GM10248 (cell line): ENCODE measurements at regions not wholly inside any gene's neighbourhood (a gene's known extent, or its start where the extent isn't known, plus 50 kb on each side); places are given as distances from the start of the nearest gene placed in this dataset.

Experiments
- CTCF ChIA-PET: fragments of 300-600 bp; sonication (Branson Sonifier 250); formaldehyde crosslinking; extraction: SDS; loops from one replicate; lab custom pipeline; 2021; ENCODE audit warnings: antibody characterized with exemption; lab: Yijun Ruan, JAX
- POLR2A ChIA-PET: fragments of 350-650 bp; sonication (Branson Sonifier 250); formaldehyde crosslinking; extraction: SDS; loops from one replicate; lab custom pipeline; 2020; ENCODE audit warnings: antibody characterized with exemption; lab: Yijun Ruan, JAX
- DNase-seq: peaks from one replicate; pipeline ENCODE4 v3.0.0; 2012; ENCODE audit errors: extremely low spot score
- TF ChIP-seq, protein P1 (sequence below): IDR thresholded peaks from 2 replicates; pipeline ENCODE4 v1.5.1; 2012; ENCODE audit warnings: mild to moderate bottlenecking, low read depth; ENCODE audit errors: extremely low read depth, missing control alignments, control extremely low read depth

DNA sequence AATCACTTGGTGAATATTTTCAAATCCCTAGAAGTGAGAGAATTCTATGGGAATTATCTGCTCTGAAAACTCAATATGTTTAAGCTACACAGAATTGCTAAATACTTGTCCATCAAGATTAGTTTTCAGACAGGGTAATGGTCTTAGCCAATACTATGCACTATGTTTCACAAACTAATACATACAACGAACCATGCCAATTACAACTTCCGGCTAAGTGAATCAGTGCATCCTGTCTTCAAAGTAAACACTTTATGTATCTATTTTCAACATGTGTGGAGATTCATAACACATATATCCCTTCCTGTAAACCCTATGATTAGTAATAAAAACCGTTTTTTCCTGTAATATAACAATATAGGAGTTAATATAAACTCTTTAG is 181.5 kb downstream of the POSTN start:
- ChIA-PET CTCF (no interaction called here), POLR2A (no interaction called here)
- no peak for DNase-seq
- TF ChIP-seq, protein P1, sequence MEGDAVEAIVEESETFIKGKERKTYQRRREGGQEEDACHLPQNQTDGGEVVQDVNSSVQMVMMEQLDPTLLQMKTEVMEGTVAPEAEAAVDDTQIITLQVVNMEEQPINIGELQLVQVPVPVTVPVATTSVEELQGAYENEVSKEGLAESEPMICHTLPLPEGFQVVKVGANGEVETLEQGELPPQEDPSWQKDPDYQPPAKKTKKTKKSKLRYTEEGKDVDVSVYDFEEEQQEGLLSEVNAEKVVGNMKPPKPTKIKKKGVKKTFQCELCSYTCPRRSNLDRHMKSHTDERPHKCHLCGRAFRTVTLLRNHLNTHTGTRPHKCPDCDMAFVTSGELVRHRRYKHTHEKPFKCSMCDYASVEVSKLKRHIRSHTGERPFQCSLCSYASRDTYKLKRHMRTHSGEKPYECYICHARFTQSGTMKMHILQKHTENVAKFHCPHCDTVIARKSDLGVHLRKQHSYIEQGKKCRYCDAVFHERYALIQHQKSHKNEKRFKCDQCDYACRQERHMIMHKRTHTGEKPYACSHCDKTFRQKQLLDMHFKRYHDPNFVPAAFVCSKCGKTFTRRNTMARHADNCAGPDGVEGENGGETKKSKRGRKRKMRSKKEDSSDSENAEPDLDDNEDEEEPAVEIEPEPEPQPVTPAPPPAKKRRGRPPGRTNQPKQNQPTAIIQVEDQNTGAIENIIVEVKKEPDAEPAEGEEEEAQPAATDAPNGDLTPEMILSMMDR: no peak

GRCh38 chr13:37416291-37417059 is 182.1 kb downstream of the POSTN start:
- CTCF ChIA-PET: interaction anchor here (1.6 kb wide), 1 partner anchor 12 kb away, joined by 6 read pairs; no protein-coding TSS in a partner anchor
- POLR2A ChIA-PET: no interaction called here
- TF ChIP-seq, protein P1: no peak
- no peak for DNase-seq

DNA sequence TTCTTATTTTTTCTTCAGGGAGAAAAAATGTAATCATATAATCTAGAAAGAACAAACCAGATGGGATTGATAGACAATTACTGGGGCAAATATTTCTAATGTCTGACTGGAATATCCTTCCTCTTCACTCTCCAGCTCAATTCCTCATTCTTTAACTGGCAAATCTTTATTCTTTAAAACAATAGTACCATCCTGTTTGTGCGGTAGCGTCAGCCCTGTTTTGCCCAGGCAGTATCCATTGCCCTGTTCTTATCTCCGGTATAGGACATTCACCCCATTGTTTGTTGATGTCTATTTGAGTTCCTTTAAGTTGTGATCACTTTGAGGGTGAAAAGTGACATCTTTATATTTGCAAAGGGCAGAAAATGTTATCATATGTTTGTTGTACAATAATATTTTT is 185.4 kb downstream of the POSTN start:
- CTCF ChIA-PET: no interaction called here
- POLR2A ChIA-PET: no interaction called here
- DNase-seq: no peak
- TF ChIP-seq, protein P1: no peak

- DNase-seq: no peak
- TF ChIP-seq, protein P1: no peak
- ChIA-PET CTCF (no interaction called here), POLR2A (no interaction called here)
Observed at GRCh38 chr13:37412241-37412921, 186.2 kb downstream of the POSTN start.

- ChIA-PET POLR2A (no interaction called here), CTCF (no interaction called here)
- DNase-seq: no peak
- TF ChIP-seq, protein P1: no peak
Observed at GRCh38 chr13:37410316-37410715, 188.3 kb downstream of the POSTN start.

DNA sequence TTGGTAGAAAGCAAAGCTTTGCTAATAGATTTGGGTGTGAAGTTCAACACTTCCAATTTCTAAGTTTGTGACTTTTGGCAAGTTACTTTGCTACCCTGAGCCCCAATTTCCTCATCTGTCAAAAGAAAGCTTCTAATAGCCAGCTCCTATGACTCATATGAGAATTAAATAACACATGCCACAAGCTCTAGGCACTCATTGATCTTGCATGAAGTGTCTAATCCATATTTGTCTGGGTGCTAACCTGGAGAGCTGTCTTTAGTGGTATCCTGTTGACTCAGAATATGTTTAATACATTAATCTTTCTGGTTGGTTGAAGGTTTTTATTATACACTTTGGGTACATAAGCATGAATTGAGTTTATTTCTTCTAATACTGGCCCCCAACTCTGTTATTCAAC is 188.8 kb downstream of the POSTN start:
- CTCF ChIA-PET: no interaction called here
- TF ChIP-seq, protein P1: no peak
- DNase-seq: no peak
- POLR2A ChIA-PET: no interaction called here
